Stimulated activated CD8-positive, alpha-beta memory T cell treated with anti-CD3 and anti-CD28 coated beads, Interleukin-15, amount 100 ng/mL, for 24 hours (primary cell): ENCODE measurements at regions not wholly inside any gene's neighbourhood (a gene's known extent, or its start where the extent isn't known, plus 50 kb on each side); places are given as distances from the start of the nearest gene placed in this dataset.
"Not testable (repeated sequence)": the region's sequence is repeated elsewhere in the genome, so short reads cannot be mapped to it uniquely, and the experiment has no call there.

Experiments
- DNase-seq: peaks from one replicate; pipeline ENCODE4 v3.0.0-alpha.2; 2020; ENCODE audit warnings: low read depth

- no peak for DNase-seq
Measured at GRCh38 chr20:61096463-61096862, 155.6 kb upstream of the CDH4 start.

- DNase-seq, result no peak
Measured at GRCh38 chr20:61099806-61100205, 152.3 kb upstream of the CDH4 start.

GRCh38 chr20:61100489-61100888, 151.6 kb upstream of the CDH4 start:
- DNase-seq, result no peak

- DNase-seq, result not testable (repeated sequence)
Measured at GRCh38 chr20:61101321-61101720, 150.7 kb upstream of the CDH4 start.

- DNase-seq, result no peak
Measured at GRCh38 chr20:61104232-61104631, 147.8 kb upstream of the CDH4 start.

DNA sequence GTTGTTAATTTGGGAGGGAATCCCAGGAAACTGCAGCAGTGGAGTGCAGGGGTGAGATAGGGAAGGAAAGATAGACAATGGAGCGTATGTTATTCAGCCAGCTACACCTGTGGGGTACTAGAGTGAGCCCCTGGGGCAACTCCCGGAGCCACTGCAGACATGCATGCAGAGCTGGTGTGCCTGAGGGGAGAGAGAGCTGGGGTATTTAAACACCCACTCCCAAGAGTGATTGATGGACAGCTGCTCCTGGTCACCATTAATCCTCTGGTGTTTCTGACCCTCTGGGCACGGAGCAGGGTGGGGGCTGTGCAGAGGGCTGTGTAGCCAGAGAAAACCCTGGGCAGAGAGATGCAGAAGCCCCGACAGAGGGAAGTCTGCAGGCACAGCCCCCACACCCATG, 146.7 kb upstream of the CDH4 start:
- DNase-seq, result no peak

DNA sequence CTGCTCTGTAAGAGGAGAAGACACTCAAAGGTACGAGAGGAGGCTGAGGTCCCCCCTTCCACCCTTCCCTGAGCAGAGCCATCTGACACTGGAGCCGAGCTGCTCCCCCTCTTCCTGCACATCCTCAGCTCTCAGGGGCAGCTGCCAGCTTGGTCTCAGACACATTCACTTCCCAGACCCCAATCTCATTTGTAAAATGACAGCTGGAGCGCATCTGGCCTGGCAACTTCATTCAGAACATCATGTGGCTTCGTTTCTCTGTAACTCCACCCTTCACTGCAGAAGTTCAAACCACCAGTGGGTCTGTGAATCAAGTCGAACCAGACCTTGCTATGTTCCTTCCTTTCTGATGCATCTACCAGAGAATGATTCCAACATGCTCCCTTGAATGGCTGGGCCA, 145.6 kb upstream of the CDH4 start:
- DNase-seq, result no peak

DNA sequence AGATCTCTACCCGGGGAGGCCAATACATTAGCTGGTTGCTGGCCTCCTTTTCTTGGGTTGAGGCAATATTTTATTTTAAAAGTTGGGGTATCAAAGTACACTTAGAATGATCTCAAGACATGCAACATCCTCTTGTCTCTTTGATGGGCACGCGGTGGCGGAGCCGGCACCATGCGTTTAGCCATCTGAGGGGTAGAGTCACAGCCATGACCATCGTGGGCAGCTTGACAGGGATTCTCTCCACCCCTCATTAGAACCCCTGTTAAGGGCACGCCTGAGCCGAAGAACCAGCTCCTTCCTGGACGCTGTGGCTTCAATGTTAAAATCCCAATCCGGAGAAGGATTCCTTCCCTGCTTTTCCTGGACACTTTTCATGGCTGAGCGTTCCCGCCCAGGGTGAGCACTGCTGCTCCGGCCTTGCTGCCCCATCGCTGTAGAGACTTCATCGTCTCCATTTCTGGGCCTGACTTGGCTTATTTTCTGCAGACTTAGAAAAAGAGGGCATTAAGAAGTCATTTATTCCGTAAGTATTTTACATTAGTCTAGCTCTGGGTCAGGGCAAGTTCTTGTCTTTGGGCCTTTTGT, 142.7 kb upstream of the CDH4 start:
- DNase-seq, result no peak

DNA sequence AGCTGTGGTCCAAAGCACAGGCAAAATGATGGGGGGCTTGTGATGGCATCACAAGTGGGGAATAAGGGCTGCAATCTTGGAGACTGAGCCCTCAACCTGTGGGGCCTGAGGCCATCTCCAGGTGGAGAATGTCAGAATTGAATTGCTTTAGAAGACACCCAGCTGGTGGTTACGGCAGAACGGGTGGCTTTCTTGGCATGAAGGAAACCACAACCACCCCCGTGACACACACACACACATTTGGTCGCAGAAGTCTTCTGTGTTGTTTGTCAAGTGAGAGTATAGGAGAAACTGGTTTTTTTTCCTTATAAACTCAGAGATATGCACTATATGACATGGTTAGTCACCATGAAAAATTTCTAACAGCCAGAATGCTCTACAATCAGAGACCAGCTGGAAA, 139.5 kb upstream of the CDH4 start:
- no peak for DNase-seq

GRCh38 chr20:61113731-61114130, 138.3 kb upstream of the CDH4 start:
- no peak for DNase-seq

DNA sequence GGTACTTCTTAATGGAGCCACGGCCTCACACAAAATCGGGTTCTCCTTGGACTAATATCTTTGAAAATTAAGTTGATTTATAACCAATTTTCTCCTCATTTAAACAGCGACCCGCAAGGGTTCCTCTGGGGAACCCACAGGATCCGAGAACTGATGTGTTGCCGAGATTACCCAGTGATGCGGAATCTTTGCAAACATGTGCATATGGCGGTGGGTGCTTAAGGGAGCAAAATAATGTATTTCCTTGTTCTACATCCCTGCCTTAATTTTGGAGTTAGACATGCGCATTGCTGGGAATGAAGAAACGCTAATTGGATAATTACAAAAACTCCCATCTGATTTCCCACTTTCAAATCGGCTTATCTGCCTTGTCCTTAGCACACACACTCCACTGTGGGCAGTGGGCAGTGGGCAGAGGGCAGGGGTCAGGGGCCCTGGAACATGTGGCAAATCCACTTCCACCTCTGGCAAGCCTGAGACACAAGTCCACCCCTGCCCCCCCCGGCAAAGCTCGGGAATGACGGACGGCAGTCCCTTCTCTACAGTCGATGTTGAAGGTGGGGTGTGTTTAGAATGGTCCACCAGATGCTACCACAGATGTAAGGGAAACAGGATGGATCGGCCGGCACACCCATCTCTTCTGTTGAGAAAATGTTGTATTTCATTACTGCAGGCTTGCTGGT, 137.4 kb upstream of the CDH4 start:
- no peak for DNase-seq

GRCh38 chr20:61115364-61116065, 136.5 kb upstream of the CDH4 start:
- DNase-seq, result no peak

DNA sequence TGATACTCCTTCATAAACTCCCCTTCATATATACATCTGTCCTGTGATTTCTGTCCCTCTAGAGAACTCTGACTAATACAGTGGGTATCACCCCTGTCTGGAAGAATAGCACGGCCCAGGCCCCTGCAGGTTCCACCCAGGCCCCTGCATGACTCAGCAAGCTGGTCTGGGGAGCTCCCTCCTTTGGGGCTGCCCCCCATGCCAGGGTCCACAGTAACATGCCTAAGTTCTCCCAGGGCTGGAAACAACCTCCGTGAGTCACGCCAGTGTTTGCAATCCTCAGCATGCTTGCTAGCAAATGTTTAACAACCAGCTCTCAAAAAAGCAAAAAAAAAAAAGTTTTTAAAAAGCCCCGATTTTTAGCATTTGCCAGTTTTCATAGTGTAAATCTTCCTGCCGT, 134.3 kb upstream of the CDH4 start:
- no peak for DNase-seq

DNA sequence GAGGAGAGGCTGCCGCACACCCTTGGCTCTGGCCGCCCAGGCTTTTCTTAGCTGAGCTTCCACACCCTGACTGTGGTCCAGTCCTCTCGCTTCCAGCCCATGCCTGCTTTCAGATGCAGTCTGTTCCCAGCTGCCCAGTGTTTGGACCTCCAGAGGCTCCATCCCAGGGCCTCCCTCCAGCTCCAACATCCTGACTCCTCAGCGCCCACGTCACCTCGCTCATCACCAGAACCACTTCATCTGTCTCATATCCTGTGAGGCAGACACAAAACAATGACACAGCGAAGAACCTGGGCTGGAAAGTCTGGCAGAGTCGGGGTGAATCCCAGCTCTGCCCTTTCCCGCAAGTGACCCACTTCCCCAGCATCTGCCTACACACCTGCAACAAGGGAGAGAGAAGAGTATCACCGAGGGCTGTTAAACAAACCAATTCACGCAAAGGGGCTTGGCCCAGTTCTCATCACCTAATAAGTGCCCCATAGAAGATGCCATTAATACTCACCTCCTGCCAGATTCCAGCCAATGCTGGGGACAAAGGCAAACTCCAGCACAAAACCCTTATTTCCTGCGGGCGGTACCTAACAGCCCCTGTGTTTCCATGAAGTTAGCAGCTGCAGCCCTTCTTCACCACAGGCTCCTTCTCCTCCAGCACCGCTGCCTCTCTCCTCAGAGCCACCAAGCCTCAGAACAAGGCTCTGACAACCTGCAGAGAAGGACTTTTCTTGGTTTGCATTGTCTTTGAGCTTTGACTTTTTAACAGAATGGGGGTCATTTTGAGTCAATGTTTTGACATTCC, 133.4 kb upstream of the CDH4 start:
- DNase-seq, result no peak

GRCh38 chr20:61119273-61119672, 132.8 kb upstream of the CDH4 start:
- DNase-seq, result no peak

- no peak for DNase-seq
Measured at GRCh38 chr20:61119794-61120410, 132.2 kb upstream of the CDH4 start.

DNA sequence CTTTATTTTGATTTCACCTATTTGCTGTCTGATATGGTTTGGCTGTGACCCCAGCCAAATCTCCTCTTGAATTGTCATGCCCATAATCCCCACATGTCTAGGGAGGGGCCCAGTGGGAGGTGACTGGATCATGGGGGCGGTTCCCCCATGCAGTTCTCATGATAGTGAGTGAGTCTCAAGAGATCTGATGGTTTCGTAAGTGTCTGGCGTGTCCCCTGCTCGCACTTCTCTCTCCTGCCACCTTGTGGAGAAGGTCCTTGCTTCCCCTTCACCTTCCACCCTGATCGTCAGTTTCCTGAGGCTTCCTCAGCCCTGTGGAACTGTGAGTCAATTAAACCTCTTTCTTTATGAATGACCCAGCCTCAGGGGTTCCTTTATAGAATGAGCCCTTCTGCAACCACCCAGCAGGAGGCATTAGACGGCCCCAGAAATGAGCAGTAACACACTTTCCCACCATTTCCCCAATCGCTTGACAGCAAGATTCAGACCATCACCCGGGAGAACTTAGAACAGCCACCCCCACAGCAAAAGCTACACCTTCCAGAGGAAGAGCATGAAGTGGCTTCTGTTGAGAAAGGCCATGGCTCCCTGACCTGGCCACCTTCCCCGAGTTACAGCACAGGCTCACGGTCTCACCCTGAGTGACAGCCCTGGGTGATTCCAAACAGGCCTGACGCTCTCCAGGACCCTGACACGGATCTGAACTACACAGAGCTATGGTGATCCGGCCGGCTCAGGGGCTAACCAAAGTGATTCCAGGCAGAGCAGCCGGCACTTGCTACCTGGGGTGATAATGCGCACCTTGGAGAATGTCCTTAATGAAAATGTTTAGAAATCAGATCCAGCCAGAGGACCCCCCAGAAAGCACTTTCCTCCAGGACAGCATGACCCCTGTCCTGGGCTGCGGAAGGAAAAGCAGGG, 131.2 kb upstream of the CDH4 start:
- no peak for DNase-seq

DNA sequence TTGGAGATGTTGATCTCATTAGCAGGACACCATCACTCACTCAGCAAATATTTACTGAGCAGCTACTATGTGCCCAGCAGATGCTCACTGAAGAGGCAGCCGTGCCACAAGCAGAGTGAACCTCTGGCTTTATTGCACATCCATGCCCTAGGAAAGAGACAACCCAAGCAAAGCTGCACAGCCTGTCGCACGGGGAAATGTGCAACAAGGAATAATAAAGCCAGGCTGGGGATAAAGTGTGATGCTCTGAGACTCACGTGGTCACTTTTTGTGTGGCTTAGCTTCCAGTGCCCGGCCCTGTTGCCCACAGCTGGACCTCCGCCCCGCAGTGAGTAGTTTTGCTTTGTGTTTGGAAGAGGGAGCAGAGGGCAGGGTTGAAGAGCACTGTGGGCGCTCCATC, 130.4 kb upstream of the CDH4 start:
- DNase-seq, result no peak

DNA sequence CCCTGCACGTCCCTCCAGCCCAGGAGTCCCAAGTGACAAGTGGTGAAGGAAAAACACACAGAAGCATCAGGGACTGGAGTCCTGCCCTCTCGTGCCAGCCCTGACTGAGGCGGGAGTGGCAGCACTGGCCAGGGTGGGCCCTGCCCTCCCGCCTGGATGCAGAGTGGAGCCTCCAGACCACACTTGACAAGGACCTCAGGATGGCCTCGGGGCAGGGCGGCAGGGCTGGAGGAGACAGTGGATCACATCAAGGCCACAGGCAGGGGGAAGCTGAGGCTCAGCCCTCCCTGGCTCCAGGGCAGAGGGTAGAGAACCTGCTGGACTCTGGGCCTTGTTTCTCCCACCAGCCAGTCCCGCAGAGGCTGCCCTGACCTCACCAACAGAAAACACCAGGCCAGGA, 128.8 kb upstream of the CDH4 start:
- DNase-seq, result no peak

GRCh38 chr20:61123751-61124368, 128.2 kb upstream of the CDH4 start:
- DNase-seq, result no peak

DNA sequence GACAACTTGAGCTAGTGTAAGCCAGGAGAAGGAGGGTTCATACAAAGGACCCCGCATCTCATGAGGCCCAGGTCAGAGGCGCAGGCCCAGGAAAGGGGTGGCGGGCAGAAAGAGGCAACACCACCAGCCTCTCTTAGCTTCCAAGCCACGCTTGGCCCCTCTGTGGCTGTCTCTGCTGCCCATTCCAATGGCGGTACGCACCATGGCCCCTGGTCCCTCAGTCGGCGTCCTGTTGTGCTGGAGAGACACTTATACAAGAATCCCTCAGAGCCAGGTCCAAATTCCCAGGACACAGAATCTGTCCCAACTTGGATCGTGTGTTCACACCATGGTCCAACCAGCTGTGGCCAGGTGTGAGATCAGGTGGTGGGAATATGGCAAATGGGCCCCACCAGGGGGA, 127.0 kb upstream of the CDH4 start:
- DNase-seq, result no peak
